ENCODE measurements at regions not wholly inside any gene's neighbourhood (a gene's known extent, or its start where the extent isn't known, plus 50 kb on each side); places are given as distances from the start of the nearest gene placed in this dataset.

GRCh38 chr4:24105327-24106038 lies 215.6 kb upstream of the PPARGC1A start:
- no peak overlapping the region for H3K4me3 ChIP-seq (ENCODE audit: low read depth, low read length)
- TF ChIP-seq, protein P1, sequence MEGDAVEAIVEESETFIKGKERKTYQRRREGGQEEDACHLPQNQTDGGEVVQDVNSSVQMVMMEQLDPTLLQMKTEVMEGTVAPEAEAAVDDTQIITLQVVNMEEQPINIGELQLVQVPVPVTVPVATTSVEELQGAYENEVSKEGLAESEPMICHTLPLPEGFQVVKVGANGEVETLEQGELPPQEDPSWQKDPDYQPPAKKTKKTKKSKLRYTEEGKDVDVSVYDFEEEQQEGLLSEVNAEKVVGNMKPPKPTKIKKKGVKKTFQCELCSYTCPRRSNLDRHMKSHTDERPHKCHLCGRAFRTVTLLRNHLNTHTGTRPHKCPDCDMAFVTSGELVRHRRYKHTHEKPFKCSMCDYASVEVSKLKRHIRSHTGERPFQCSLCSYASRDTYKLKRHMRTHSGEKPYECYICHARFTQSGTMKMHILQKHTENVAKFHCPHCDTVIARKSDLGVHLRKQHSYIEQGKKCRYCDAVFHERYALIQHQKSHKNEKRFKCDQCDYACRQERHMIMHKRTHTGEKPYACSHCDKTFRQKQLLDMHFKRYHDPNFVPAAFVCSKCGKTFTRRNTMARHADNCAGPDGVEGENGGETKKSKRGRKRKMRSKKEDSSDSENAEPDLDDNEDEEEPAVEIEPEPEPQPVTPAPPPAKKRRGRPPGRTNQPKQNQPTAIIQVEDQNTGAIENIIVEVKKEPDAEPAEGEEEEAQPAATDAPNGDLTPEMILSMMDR (conservative IDR thresholded peaks at IDR 0.05; ENCODE audit: low read depth, low read length) = no peak
- DNase-seq (ENCODE audit: low read depth) = no peak

GRCh38 chr4:24104158-24104565 lies 214.3 kb upstream of the PPARGC1A start:
- DNase-seq (ENCODE audit: low read depth) = no peak
- TF ChIP-seq, protein P1 (conservative IDR thresholded peaks at IDR 0.05; ENCODE audit: low read depth, low read length) = no peak

GRCh38 chr4:24103434-24104157 lies 213.7 kb upstream of the PPARGC1A start:
- TF ChIP-seq, protein P1 (conservative IDR thresholded peaks at IDR 0.05; ENCODE audit: low read depth, low read length) = no peak
- no peak for DNase-seq (ENCODE audit: low read depth)
- no peak overlapping the region for H3K4me3 ChIP-seq (ENCODE audit: low read depth, low read length)

More at GRCh38 chr4:24104158-24104565, 214.3 kb upstream of the PPARGC1A start:
- no peak overlapping the region for H3K4me3 ChIP-seq (ENCODE audit: low read depth, low read length)

- H3K4me3 ChIP-seq (ENCODE audit: low read depth, low read length) = no peak overlapping the region
- DNase-seq (ENCODE audit: low read depth) = no peak
- TF ChIP-seq, protein P1 (conservative IDR thresholded peaks at IDR 0.05; ENCODE audit: low read depth, low read length) = no peak
Observed at GRCh38 chr4:24102621-24103020, 212.8 kb upstream of the PPARGC1A start.

- TF ChIP-seq, protein P1 (conservative IDR thresholded peaks at IDR 0.05; ENCODE audit: low read depth, low read length) = no peak
- no peak overlapping the region for H3K4me3 ChIP-seq (ENCODE audit: low read depth, low read length)
- DNase-seq (ENCODE audit: low read depth) = no peak
Observed at GRCh38 chr4:24096603-24097002, 206.8 kb upstream of the PPARGC1A start.

GRCh38 chr4:24094726-24095125 lies 204.9 kb upstream of the PPARGC1A start:
- TF ChIP-seq, protein P1 (conservative IDR thresholded peaks at IDR 0.05; ENCODE audit: low read depth, low read length) = no peak

More at GRCh38 chr4:24094726-24095125, 204.9 kb upstream of the PPARGC1A start:
- no peak overlapping the region for H3K4me3 ChIP-seq (ENCODE audit: low read depth, low read length)
- no peak for DNase-seq (ENCODE audit: low read depth)

Measured in epithelial cell of proximal tubule (primary cell).